ENCODE measurements at regions not wholly inside any gene's neighbourhood (a gene's known extent, or its start where the extent isn't known, plus 50 kb on each side); places are given as distances from the start of the nearest gene placed in this dataset.

- DNase-seq = peak in 55 of 56 donors; percentile 6 to 85 (median 55)
Measured at GRCh38 chr11:19474954-19475721, 234.4 kb upstream of the E2F8 start.

DNA sequence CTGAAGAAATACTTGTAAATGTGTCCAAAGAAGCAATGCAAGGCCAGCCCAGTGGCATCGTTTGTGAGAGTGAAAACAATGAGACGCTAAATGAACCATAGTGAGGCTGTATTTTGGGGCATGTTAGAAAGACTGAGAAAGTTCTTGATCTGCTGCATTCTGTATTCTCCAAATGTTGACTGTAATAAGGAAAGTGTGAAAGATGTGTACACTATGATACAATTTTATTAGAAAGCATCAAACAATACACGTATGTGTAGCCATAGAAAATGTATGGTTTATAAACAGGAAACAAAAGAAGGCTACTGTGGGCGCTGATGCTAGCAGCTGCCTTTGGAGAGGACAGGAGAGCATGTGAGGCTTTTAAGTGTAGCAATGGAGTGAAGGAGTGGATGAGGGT, 233.5 kb upstream of the E2F8 start:
- DNase-seq = no peak

DNA sequence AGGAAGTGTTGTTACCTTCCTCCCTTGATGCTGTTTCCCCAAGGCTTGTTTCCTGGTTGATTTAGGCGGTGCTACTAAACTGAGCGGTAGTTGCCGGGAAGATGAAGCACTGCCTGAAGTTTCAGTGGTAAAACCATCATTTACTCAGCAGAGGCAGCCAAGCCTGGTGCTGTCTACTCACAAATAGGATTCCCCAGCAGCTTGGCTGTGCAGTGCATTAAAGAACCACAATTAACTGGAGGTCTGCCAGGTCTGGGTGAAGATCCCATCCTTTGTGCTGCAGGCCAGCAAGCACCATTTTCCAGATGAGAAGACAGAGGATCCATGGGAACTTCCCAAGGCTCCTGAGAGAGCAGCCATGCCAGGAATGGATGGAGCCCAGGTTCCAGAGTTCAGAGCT, 231.9 kb upstream of the E2F8 start:
- DNase-seq = peak in 1 of 56 donors; percentile 11

DNA sequence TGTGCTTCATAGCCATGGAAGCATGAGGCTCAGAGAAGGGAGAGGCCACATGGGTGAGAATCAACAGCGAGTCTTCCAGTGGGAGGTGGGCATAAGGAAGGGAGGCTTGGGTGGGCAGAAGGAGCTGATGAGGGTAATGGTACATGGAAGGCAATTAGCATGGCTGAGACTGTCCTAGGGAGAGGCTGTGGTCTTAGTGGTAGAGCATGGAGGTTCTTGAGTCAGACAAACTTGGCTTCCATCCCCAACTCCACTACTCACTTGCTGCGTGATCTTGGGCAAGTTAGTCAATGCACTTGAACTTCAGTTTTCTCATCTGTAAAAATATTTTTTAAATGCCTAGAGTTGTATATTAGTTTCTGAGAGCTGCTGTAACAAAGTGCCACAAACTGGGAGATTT, 227.2 kb upstream of the E2F8 start:
- DNase-seq = no peak

- DNase-seq = peak in 2 of 56 donors; percentile 18 to 24
Measured at GRCh38 chr11:19466314-19466713, 225.6 kb upstream of the E2F8 start.

DNA sequence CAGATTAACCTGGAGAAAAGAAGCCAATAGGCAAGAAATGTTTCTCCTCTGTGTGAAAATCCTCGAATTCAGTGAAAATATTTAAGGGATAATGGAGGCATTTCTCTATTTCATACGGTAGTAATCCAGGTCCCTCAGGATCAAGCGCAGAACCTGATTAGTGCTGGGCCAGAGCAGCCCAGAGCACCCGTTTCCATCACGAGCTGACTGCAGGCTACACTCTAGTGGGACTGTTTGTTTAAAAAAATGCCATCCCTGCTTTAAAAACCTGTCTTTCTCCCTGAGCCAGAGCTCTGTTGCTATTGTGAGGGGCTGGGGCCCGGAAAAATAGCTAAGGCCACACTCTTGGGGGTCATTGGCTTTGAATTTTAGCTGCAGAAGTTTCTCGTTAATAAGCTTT, 223.2 kb upstream of the E2F8 start:
- no peak for DNase-seq

DNA sequence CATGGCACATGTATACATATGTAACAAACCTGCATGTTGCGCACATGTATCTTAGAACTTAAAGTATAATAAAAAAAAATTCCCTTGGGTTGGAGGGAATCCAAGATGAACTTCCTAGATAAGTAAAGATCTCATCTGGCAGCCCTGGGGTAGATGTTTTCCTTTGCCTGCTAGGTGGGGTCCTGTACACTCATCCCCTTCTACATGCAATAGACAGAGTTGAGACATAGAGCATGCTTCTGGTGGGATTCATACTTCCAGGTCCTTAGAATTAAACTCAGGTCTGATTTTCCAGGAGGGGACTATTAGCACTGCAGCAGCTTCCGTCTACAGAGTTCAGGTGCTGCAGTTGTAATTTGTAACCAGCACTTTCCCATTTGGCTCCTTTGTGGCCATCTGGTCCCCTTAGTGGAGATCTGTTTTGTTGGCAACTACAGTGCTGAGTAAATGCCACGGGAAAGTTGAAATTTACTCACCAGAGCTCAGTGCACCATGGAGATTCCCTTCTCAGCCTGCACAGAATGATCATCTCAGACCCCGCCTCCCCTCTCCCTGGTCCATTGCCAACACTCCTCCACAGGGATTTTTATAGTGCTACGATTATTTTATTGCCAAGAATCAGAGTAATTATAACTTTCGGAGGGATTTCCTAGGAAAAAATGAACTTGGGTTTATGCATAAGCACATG, 220.1 kb upstream of the E2F8 start:
- DNase-seq = peak in 24 of 56 donors; percentile 6 to 64 (median 24)

- DNase-seq = no peak
Measured at GRCh38 chr11:19459240-19459639, 218.5 kb upstream of the E2F8 start.

- DNase-seq = no peak
Measured at GRCh38 chr11:19458721-19459120, 218.0 kb upstream of the E2F8 start.

GRCh38 chr11:19458231-19458630, 217.5 kb upstream of the E2F8 start:
- no peak for DNase-seq

DNA sequence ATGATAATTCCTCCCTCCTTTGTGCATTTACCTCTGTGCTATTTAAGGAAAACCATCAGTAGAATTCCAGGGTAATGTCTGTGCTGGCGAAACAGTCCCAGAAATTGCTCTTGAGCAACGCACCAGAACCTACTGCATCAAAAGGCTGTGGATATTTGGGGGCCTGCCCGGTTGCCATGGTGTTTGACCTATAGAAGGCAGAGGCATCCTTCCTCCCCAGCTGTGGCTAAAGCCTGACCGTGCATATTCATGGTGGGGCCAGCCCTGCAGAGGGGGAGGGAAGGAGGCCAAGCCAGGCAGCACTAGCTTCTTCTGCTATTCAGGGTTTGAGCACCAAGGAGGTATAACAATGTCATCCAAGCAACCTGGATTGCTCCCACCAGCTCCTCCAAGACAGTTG, 215.0 kb upstream of the E2F8 start:
- no peak for DNase-seq

DNA sequence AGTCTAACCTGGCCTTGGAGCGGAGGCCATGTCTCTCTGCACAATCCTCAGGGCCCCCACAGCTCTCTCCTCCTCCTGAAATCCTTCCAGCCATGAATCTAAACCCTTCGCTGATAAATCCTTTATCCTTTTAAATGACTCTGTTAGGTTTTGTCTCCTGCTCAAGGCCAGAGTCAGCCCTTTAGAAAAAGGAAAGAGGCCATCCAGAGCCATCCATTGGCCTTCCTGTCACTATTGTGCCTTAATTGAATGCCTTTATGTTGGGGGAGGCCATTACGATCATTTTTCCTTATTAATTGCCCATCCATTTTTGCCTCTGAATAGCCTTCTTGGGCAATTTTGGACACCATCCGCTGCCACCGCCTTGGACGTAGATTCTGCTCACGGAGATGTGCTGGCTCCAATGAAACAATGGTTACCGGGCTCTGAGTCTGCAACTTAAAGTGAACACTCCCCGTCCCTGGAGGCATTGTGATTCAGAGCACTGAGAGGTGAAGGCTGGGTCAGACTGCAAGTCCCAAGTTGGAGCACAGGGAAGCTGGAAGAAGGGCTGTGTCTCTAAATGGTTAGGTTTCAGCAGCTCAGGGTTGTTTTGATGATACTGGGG, 213.0 kb upstream of the E2F8 start:
- peak in 1 of 56 donors; percentile 19 for DNase-seq

- no peak for DNase-seq
Measured at GRCh38 chr11:19451609-19452008, 210.9 kb upstream of the E2F8 start.

DNA sequence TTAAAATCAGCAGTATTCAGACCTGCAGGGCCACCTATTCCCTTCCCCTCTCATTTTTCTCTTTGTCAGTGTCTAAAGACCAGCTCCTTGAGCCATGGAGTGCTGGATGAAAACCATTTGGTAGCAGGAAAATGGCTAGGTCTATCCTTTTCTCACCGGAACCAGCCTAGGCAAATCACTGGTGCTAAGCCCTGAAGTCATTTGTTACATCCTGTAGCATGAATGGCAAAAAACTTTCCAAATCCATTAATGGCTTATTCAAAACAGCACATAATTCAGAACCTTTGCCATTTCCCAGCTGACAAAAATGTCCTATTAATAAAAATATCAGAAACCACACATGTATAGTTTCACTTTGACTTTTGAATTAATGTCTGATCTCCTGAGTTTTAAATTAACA, 209.5 kb upstream of the E2F8 start:
- DNase-seq = no peak

- no peak for DNase-seq
Measured at GRCh38 chr11:19448651-19449050, 207.9 kb upstream of the E2F8 start.

DNA sequence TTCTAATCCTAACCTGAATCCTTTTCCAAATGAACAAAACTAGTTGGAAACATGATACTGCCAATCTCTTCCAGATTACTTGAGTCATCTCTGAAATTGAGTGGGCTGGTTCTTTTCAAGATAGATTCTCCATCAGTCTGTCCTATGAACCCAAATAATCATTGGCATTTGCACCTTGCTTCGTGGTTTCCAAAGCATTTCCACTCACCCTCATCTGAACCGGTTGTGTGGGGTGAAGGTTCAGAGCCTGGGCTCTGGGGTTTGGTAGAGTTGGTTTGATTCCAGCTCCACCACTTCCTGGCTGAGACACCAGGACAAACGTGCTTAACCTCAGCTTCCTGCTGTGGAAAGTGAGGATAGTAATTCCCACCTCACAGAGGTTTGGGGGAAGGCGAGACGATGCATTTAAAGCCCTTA, 206.4 kb upstream of the E2F8 start:
- no peak for DNase-seq

DNA sequence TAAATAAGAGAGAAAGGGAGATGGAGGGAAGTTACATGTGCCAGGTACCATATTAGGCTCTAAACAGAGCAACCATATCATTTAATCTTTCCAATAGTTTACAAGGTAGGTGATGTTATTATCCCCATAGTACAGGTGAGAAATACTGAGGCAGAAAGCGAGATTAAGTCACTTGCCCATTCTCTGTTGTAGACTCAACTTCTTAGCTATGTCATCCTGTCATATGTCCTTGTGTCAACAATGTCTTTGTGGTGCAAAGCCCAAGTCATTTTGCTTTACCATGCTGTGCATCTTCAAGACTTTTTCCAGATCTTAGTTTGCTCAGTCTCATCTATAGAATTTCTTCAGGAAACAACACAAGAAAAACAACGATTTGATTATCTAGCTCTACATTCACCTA, 205.0 kb upstream of the E2F8 start:
- no peak for DNase-seq

GRCh38 chr11:19444231-19444630, 203.5 kb upstream of the E2F8 start:
- DNase-seq = no peak

DNA sequence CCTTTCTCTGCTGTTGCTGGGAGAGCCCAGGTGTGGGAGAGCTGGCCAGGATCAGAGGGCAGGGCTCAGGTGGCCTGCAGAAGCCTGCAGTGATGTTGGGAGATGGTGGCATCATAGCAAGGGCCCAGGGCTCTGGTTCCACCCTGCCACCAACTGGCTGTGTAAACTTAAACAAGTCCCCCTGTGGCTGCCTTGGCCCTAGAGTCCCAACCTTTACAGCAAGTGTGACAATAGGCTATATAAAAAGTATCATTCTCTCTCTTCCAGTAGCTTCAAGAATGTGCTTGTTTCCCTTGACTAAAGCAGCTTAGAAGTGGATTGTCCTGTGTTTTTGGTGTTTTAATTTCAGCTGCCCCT, 201.8 kb upstream of the E2F8 start:
- no peak for DNase-seq

DNA sequence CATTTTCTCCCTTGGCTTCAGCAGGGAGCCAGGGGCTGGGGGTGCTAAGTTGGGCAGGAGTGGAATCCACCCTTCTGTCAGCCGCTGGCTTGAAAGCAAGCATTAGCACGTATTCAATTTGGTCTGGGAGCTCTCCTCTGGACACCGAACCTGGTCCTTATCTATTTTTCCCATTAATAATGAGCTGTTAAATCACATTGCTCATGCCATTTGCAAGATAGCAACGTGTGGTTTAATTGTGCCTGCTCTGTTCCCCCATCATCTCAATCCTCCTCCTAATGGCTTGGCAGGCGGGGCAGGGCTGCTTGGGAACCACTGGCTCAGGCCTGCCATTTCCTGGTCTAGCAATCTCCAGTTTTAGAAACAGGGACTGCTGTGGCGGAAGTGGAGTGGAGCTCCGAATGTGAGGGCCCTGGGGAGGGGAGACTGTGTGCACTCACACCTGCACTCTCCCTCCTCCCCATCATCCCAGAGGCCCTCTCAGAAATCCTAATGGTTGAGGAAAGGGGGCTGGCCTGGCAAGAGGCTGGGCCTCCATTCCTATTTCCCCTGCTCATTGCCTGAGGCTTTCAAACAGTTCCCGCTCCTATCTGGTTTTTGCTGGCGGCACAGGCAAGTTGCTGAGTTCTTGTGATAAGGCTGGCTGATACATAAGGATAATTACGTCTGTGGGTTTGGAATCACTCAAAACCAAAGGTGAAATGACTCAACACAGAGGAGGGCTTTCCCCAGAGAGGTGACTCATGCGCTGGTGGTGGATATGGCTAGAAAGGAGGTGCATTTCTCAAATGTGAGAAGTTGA, 201.2 kb upstream of the E2F8 start:
- no peak for DNase-seq

DNA sequence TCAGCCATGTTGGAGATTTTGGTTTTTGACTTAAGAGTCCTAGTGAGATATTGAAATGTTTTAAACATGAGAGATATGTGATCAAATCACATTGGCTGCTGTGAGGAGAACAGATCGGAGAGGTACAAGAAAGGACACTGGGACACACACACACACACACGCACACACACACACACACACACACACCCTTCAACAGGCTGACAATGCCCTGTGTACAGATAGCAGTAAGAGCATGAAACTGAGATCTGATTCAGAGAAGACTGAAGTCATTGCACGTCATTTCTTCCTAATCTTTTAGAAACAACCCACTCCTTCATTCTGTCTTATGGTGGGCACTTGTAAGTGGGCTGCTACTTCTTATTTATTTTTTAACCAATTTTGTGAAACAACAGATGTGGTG, 200.5 kb upstream of the E2F8 start:
- DNase-seq = no peak

DNA sequence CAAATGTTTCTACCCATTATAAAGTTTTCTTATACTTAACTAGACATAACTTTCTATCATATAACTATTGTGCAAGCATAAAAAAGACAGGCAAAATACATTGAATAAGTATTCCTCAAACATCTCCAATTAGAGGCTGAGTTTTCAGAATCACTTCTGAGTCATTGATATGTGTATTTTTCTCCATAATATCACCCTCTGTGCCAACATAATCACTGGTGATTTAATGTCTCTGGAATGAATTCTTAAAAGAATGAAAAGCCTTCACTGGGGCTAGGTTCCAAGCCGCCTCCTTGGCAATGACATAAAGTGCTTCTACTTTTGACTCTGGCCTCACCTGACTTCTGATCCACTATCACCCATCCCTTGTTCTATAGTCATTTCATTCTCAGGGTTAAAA, 197.0 kb upstream of the E2F8 start:
- DNase-seq = no peak
